ENCODE measurements at regions not wholly inside any gene's neighbourhood (a gene's known extent, or its start where the extent isn't known, plus 50 kb on each side); places are given as distances from the start of the nearest gene placed in this dataset.
A peak's percentile ranks its signal among the peaks of the same experiment; 100 is the strongest.

DNA sequence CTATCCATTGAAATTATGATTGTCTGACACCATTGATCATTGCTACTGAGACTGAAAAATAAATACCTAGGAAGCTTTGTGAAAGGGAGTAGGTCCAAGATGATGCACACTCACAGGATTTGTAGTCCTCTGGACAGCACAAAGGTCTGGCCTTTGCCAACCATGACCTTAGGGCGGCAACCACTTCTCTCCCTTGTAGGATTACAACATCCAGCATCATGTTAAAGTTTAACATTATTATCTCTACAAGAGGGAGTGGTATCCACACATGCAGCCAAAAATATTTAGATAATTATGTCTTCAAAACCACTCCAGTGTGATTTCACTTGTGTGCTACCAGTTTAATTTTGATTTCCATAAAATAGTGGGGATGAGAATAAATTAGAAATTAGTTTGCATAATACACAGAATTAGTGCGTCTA, 51.1 kb upstream of the NHSL1 start:
- TF ChIP-seq FOXP2 (optimal IDR thresholded peaks at IDR 0.05; ENCODE audit: borderline replicate concordance, extremely low read depth, extremely low read length, insufficient read depth), result no peak
- no peak for TF ChIP-seq SIN3A (IDR thresholded peaks at IDR 0.05; ENCODE audit: borderline replicate concordance, insufficient read depth, low read length)
- no peak for TF ChIP-seq TAF1 (IDR thresholded peaks at IDR 0.05; ENCODE audit: borderline replicate concordance, insufficient read depth, low read length)
- TF ChIP-seq, protein P1, sequence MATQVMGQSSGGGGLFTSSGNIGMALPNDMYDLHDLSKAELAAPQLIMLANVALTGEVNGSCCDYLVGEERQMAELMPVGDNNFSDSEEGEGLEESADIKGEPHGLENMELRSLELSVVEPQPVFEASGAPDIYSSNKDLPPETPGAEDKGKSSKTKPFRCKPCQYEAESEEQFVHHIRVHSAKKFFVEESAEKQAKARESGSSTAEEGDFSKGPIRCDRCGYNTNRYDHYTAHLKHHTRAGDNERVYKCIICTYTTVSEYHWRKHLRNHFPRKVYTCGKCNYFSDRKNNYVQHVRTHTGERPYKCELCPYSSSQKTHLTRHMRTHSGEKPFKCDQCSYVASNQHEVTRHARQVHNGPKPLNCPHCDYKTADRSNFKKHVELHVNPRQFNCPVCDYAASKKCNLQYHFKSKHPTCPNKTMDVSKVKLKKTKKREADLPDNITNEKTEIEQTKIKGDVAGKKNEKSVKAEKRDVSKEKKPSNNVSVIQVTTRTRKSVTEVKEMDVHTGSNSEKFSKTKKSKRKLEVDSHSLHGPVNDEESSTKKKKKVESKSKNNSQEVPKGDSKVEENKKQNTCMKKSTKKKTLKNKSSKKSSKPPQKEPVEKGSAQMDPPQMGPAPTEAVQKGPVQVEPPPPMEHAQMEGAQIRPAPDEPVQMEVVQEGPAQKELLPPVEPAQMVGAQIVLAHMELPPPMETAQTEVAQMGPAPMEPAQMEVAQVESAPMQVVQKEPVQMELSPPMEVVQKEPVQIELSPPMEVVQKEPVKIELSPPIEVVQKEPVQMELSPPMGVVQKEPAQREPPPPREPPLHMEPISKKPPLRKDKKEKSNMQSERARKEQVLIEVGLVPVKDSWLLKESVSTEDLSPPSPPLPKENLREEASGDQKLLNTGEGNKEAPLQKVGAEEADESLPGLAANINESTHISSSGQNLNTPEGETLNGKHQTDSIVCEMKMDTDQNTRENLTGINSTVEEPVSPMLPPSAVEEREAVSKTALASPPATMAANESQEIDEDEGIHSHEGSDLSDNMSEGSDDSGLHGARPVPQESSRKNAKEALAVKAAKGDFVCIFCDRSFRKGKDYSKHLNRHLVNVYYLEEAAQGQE (IDR thresholded peaks at IDR 0.05; ENCODE audit: insufficient read depth in 1 of 2, low read depth in 2 of 2, low read length in 2 of 2), result no peak
- TF ChIP-seq POLR2AphosphoS5 (IDR thresholded peaks at IDR 0.05; ENCODE audit: low read depth, low read length), result no peak

DNA sequence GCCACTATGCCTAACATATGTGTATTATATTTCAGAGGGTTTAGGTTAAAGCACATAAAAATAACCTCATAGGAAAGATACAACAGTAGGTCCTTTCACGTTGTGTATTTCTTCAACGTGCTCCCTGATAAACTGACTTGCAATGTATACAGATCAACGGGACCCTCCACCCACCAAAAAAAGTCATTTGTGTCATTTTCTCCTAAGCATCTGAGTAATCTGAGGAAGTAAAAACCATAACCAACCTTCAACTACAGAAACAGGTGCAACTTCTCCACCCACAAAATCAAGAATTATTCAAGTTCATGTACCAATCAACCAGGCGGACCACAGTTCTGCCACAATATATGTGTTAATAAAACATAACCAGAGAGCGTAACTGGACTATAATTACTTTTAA, 54.9 kb upstream of the NHSL1 start:
- TF ChIP-seq, protein P1 (IDR thresholded peaks at IDR 0.05; ENCODE audit: insufficient read depth in 1 of 2, low read depth in 2 of 2, low read length in 2 of 2), result no peak
- TF ChIP-seq TAF1 (IDR thresholded peaks at IDR 0.05; ENCODE audit: borderline replicate concordance, insufficient read depth, low read length) (no peak), FOXP2 (optimal IDR thresholded peaks at IDR 0.05; ENCODE audit: borderline replicate concordance, extremely low read depth, extremely low read length, insufficient read depth) (no peak), POLR2AphosphoS5 (IDR thresholded peaks at IDR 0.05; ENCODE audit: low read depth, low read length) (no peak), SIN3A (IDR thresholded peaks at IDR 0.05; ENCODE audit: borderline replicate concordance, insufficient read depth, low read length) (no peak)

- TF ChIP-seq TAF1 (IDR thresholded peaks at IDR 0.05; ENCODE audit: borderline replicate concordance, insufficient read depth, low read length) (no peak), SIN3A (IDR thresholded peaks at IDR 0.05; ENCODE audit: borderline replicate concordance, insufficient read depth, low read length) (0 out of 2 replicates have a peak, but pooled peaks have one; percentile 71)
Observed at GRCh38 chr6:138555421-138555988, 56.2 kb upstream of the NHSL1 start.

DNA sequence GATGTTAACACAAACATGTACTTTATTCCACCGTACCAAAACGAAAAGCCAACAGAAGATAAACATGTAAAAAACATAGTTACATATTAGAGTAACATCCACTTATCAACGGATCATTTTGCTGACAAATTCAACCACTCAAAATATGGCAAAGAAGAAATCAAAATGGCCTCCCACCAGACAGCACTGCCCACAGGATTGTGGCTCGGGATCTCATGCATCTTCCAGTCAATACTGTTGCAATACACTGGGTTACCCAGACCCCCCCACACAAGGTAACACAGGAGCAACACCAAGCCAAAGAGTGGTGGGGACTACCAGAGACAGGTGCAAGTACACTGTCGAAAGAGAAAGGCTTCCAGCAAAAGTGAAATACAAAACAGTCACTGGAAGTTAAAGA, 57.9 kb upstream of the NHSL1 start:
- TF ChIP-seq, protein P1 (IDR thresholded peaks at IDR 0.05; ENCODE audit: insufficient read depth in 1 of 2, low read depth in 2 of 2, low read length in 2 of 2), result no peak
- no peak for TF ChIP-seq SIN3A (IDR thresholded peaks at IDR 0.05; ENCODE audit: borderline replicate concordance, insufficient read depth, low read length)
- TF ChIP-seq FOXP2 (optimal IDR thresholded peaks at IDR 0.05; ENCODE audit: borderline replicate concordance, extremely low read depth, extremely low read length, insufficient read depth), result no peak
- no peak for TF ChIP-seq POLR2AphosphoS5 (IDR thresholded peaks at IDR 0.05; ENCODE audit: low read depth, low read length)
- TF ChIP-seq TAF1 (IDR thresholded peaks at IDR 0.05; ENCODE audit: borderline replicate concordance, insufficient read depth, low read length), result no peak

- TF ChIP-seq POLR2AphosphoS5 (IDR thresholded peaks at IDR 0.05; ENCODE audit: low read depth, low read length), result no peak
- no peak for TF ChIP-seq TAF1 (IDR thresholded peaks at IDR 0.05; ENCODE audit: borderline replicate concordance, insufficient read depth, low read length)
- no peak for TF ChIP-seq FOXP2 (optimal IDR thresholded peaks at IDR 0.05; ENCODE audit: borderline replicate concordance, extremely low read depth, extremely low read length, insufficient read depth)
- no peak for TF ChIP-seq SIN3A (IDR thresholded peaks at IDR 0.05; ENCODE audit: borderline replicate concordance, insufficient read depth, low read length)
- TF ChIP-seq, protein P1 (IDR thresholded peaks at IDR 0.05; ENCODE audit: insufficient read depth in 1 of 2, low read depth in 2 of 2, low read length in 2 of 2), result no peak
Observed at GRCh38 chr6:138559143-138559542, 59.8 kb upstream of the NHSL1 start.

All from PFSK-1 (cell line).